ENCODE measurements at regions not wholly inside any gene's neighbourhood (a gene's known extent, or its start where the extent isn't known, plus 50 kb on each side); places are given as distances from the start of the nearest gene placed in this dataset.
"Not testable (repeated sequence)": the region's sequence is repeated elsewhere in the genome, so short reads cannot be mapped to it uniquely, and the experiment has no call there.

- not testable (repeated sequence) for H3K27me3 Mint-ChIP-seq (ENCODE audit: low read depth); H3K4me3 Mint-ChIP-seq; ATAC-seq; H3K36me3 Mint-ChIP-seq (ENCODE audit: insufficient read depth); H3K9me3 Mint-ChIP-seq; DNase-seq; H3K4me1 Mint-ChIP-seq (ENCODE audit: low read depth)
Observed at GRCh38 chr12:38238328-38238727, 78.2 kb upstream of the ALG10B start.

- no peak for ATAC-seq
- no peaks in the 10 kb centered on the region for H3K4me1 Mint-ChIP-seq (ENCODE audit: low read depth)
- peaks cover 8% of the 10 kb centered on the region for H3K9me3 Mint-ChIP-seq
- no peak overlapping the region for H3K4me3 Mint-ChIP-seq
- H3K36me3 Mint-ChIP-seq (ENCODE audit: insufficient read depth), result no peaks in the 10 kb centered on the region
- H3K27me3 Mint-ChIP-seq (ENCODE audit: low read depth), result no peaks in the 10 kb centered on the region
- DNase-seq, result no peak
Observed at GRCh38 chr12:38253778-38254177, 62.8 kb upstream of the ALG10B start.

GRCh38 chr12:38258411-38258810 is 58.2 kb upstream of the ALG10B start:
- ATAC-seq (no peak), DNase-seq (no peak)
- no peak overlapping the region for H3K4me3 Mint-ChIP-seq
- no peaks in the 10 kb centered on the region for H3K4me1 Mint-ChIP-seq (ENCODE audit: low read depth)
- no peaks in the 10 kb centered on the region for H3K27me3 Mint-ChIP-seq (ENCODE audit: low read depth)
- peaks cover 8% of the 10 kb centered on the region for H3K9me3 Mint-ChIP-seq
- H3K36me3 Mint-ChIP-seq (ENCODE audit: insufficient read depth), result no peaks in the 10 kb centered on the region

Measured in activated T-cell treated with anti-CD3 and anti-CD28 coated beads, Interleukin-2, amount 50 U/mL, for 4 hours (primary cell).